ENCODE measurements at regions not wholly inside any gene's neighbourhood (a gene's known extent, or its start where the extent isn't known, plus 50 kb on each side); places are given as distances from the start of the nearest gene placed in this dataset.

- no peak for DNase-seq
Observed at GRCh38 chr2:239499726-239500573, 99.1 kb upstream of the HDAC4 start.

GRCh38 chr2:239498981-239499634 is 98.3 kb upstream of the HDAC4 start:
- DNase-seq = no peak

GRCh38 chr2:239498576-239498975 is 97.8 kb upstream of the HDAC4 start:
- DNase-seq = no peak

- peak; percentile 2 for DNase-seq
Observed at GRCh38 chr2:239496700-239497099, 95.9 kb upstream of the HDAC4 start.

GRCh38 chr2:239495791-239496233 is 95.0 kb upstream of the HDAC4 start:
- no peak for DNase-seq

- DNase-seq = no peak
Observed at GRCh38 chr2:239495175-239495574, 94.4 kb upstream of the HDAC4 start.

- DNase-seq = no peak
Observed at GRCh38 chr2:239494578-239494977, 93.8 kb upstream of the HDAC4 start.

- no peak for DNase-seq
Observed at GRCh38 chr2:239489481-239489880, 88.7 kb upstream of the HDAC4 start.

GRCh38 chr2:239488125-239488524 is 87.3 kb upstream of the HDAC4 start:
- DNase-seq = no peak

GRCh38 chr2:239487272-239487671 is 86.5 kb upstream of the HDAC4 start:
- no peak for DNase-seq

- no peak for DNase-seq
Observed at GRCh38 chr2:239485622-239486021, 84.8 kb upstream of the HDAC4 start.

- DNase-seq = no peak
Observed at GRCh38 chr2:239484571-239485355, 83.9 kb upstream of the HDAC4 start.

- DNase-seq = no peak
Observed at GRCh38 chr2:239482778-239483712, 82.2 kb upstream of the HDAC4 start.

- no peak for DNase-seq
Observed at GRCh38 chr2:239479471-239479870, 78.7 kb upstream of the HDAC4 start.

- DNase-seq = no peak
Observed at GRCh38 chr2:239477591-239477990, 76.8 kb upstream of the HDAC4 start.

GRCh38 chr2:239476757-239477585 is 76.2 kb upstream of the HDAC4 start:
- no peak for DNase-seq

GRCh38 chr2:239476029-239476756 is 75.4 kb upstream of the HDAC4 start:
- DNase-seq = no peak

GRCh38 chr2:239475161-239476028 is 74.6 kb upstream of the HDAC4 start:
- no peak for DNase-seq

GRCh38 chr2:239473211-239473805 is 72.5 kb upstream of the HDAC4 start:
- no peak for DNase-seq

Measured in EL (cell line).